Activated CD8-positive, alpha-beta T cell treated with anti-CD3 and anti-CD28 coated beads for 36 hours (primary cell): ENCODE measurements at regions not wholly inside any gene's neighbourhood (a gene's known extent, or its start where the extent isn't known, plus 50 kb on each side); places are given as distances from the start of the nearest gene placed in this dataset.

Experiments used
- ATAC-seq: fragments of 200-7000 bp; cut with Tn5 transposase; one replicate; pipeline ENCODE4 v1.10.0; 2021; ENCODE audit warnings: mild to moderate bottlenecking, moderate library complexity
- CTCF ChIA-PET: fragments of 350-600 bp; sonication (Branson Sonifier 250); formaldehyde crosslinking; loops from one replicate; lab custom pipeline; 2021; ENCODE audit warnings: antibody characterized with exemption; lab: Charles Lee
- POLR2A ChIA-PET: fragments of 350-600 bp; sonication (Branson Sonifier 250); formaldehyde crosslinking; loops from one replicate; lab custom pipeline; 2021; ENCODE audit warnings: antibody characterized with exemption; lab: Charles Lee
- DNase-seq: peaks from one replicate; pipeline ENCODE4 v3.0.0-alpha.2; 2020
- H3K27ac Mint-ChIP-seq: one replicate; pipeline ENCODE4 v1.8.0; 2021; ENCODE audit warnings: mild to moderate bottlenecking, mixed read lengths
- H3K27me3 Mint-ChIP-seq: one replicate; pipeline ENCODE4 v1.8.0; 2021; ENCODE audit warnings: mixed read lengths
- H3K36me3 Mint-ChIP-seq: one replicate; pipeline ENCODE4 v1.8.0; 2021; ENCODE audit warnings: low read depth, mixed read lengths
- H3K4me1 Mint-ChIP-seq: one replicate; pipeline ENCODE4 v1.8.0; 2021; ENCODE audit warnings: low read depth, mixed read lengths
- H3K4me3 Mint-ChIP-seq: one replicate; pipeline ENCODE4 v1.8.0; 2021; ENCODE audit warnings: mild to moderate bottlenecking, moderate library complexity, mixed read lengths
- H3K9me3 Mint-ChIP-seq: one replicate; pipeline ENCODE4 v1.8.0; 2021; ENCODE audit warnings: mixed read lengths
- CTCF ChIP-seq: fragments of 200-600 bp; IDR thresholded peaks from one replicate; pipeline ENCODE4 v1.8.0; 2022; ENCODE audit warnings: antibody characterized with exemption, mild to moderate bottlenecking
- intact Hi-C: fragments of 100-400 bp; cut with micrococcal nuclease; formaldehyde crosslinking; loops from one replicate; pipeline ENCODE4 v1.10.0; 2022

- no peak overlapping the region for H3K4me3 Mint-ChIP-seq
- CTCF ChIA-PET = no interaction called here
- no peaks in the 10 kb centered on the region for H3K9me3 Mint-ChIP-seq
- peaks cover 2% of the 10 kb centered on the region for H3K27me3 Mint-ChIP-seq
- TF ChIP-seq CTCF = no peak
- ATAC-seq (no peak), DNase-seq (no peak)
- H3K36me3 Mint-ChIP-seq = no peaks in the 10 kb centered on the region
- peaks cover 3% of the 10 kb centered on the region for H3K4me1 Mint-ChIP-seq
- intact Hi-C loops = no loop called here
- no peak overlapping the region for H3K27ac Mint-ChIP-seq
- POLR2A ChIA-PET = no interaction called here
These were observed 161.0 kb upstream of the CCDC54 start for GRCh38 chr3:107216229-107216628.

- no peak overlapping the region for H3K4me3 Mint-ChIP-seq
- H3K36me3 Mint-ChIP-seq = no peaks in the 10 kb centered on the region
- ChIA-PET CTCF (no interaction called here), POLR2A (no interaction called here)
- DNase-seq (no peak), ATAC-seq (no peak)
- no peak for TF ChIP-seq CTCF
- peaks cover 2% of the 10 kb centered on the region for H3K27me3 Mint-ChIP-seq
- peaks cover 3% of the 10 kb centered on the region for H3K4me1 Mint-ChIP-seq
- H3K27ac Mint-ChIP-seq = no peak overlapping the region
- intact Hi-C loops = no loop called here
- no peaks in the 10 kb centered on the region for H3K9me3 Mint-ChIP-seq
These were observed 160.5 kb upstream of the CCDC54 start for GRCh38 chr3:107216711-107217110.

DNA sequence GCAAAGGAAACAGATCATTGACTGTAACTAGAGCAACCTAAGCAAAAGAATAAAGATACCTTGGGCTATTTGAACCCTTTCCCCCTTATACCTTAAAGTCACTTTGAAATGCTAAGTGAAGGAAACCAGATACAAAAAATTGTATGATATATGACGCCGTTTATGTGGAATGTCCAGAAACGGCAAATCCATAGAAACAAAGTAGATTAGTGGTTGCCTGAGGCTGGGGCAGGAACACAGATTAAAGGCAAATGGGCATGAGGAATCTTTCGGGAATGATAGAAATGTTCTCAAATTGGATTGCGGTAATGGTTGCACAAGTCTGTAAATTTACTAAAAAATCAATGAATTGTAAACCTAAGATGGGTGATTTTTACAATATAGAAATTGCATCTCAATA is 160.1 kb upstream of the CCDC54 start:
- CTCF ChIA-PET = no interaction called here
- H3K27ac Mint-ChIP-seq = no peak overlapping the region
- DNase-seq (no peak), ATAC-seq (no peak)
- H3K4me3 Mint-ChIP-seq = no peak overlapping the region
- TF ChIP-seq CTCF = no peak
- H3K9me3 Mint-ChIP-seq = no peaks in the 10 kb centered on the region
- H3K36me3 Mint-ChIP-seq = no peaks in the 10 kb centered on the region
- intact Hi-C loops = no loop called here
- POLR2A ChIA-PET = no interaction called here
- peaks cover 3% of the 10 kb centered on the region for H3K4me1 Mint-ChIP-seq
- peaks cover 2% of the 10 kb centered on the region for H3K27me3 Mint-ChIP-seq

DNA sequence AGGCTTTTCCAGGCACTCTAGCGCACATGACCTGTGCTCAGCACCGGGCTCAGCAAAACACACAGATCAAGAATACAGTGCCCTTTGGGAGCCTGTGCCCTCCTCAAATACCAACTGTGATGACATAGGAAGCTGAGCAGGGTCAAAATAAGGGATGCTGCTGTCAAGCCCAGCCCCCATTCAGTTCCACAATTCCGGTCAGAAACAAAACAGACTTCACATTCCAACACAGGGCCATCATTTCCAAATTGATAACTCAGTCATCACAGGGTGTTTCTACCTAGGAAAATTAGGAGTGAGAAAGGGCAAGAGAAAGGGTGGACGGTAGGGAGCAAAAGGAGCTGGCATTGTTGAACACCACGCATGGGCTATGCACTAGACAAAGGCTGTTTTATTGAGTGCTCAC is 158.4 kb upstream of the CCDC54 start:
- H3K4me3 Mint-ChIP-seq = no peak overlapping the region
- DNase-seq = no peak
- no peaks in the 10 kb centered on the region for H3K4me1 Mint-ChIP-seq
- intact Hi-C loops = no loop called here
- H3K27ac Mint-ChIP-seq = no peak overlapping the region
- ATAC-seq = no peak
- ChIA-PET CTCF (interaction anchor here (1.2 kb wide), 2 partner anchors 14 to 53 kb away, joined by 3 read pairs; no protein-coding TSS in a partner anchor), POLR2A (no interaction called here)
- no peak for TF ChIP-seq CTCF
- H3K36me3 Mint-ChIP-seq = no peaks in the 10 kb centered on the region
- peaks cover 5% of the 10 kb centered on the region for H3K27me3 Mint-ChIP-seq
- no peaks in the 10 kb centered on the region for H3K9me3 Mint-ChIP-seq

GRCh38 chr3:107220538-107220937 is 156.7 kb upstream of the CCDC54 start:
- no peaks in the 10 kb centered on the region for H3K4me1 Mint-ChIP-seq
- ChIA-PET CTCF (interaction anchor here (1.8 kb wide), 1 partner anchor 15 kb away, joined by 7 read pairs; no protein-coding TSS in a partner anchor), POLR2A (no interaction called here)
- H3K36me3 Mint-ChIP-seq = no peaks in the 10 kb centered on the region
- no peak overlapping the region for H3K27ac Mint-ChIP-seq
- H3K4me3 Mint-ChIP-seq = no peak overlapping the region
- no peak for DNase-seq
- no peak for TF ChIP-seq CTCF
- no peak for ATAC-seq
- intact Hi-C loops = no loop called here
- no peaks in the 10 kb centered on the region for H3K9me3 Mint-ChIP-seq
- H3K27me3 Mint-ChIP-seq = peaks cover 5% of the 10 kb centered on the region
